HPDE6-E6E7 (cell line): ENCODE measurements at regions not wholly inside any gene's neighbourhood (a gene's known extent, or its start where the extent isn't known, plus 50 kb on each side); places are given as distances from the start of the nearest gene placed in this dataset.
"Not testable (repeated sequence)": the region's sequence is repeated elsewhere in the genome, so short reads cannot be mapped to it uniquely, and the experiment has no call there.

Experiments
- DNase-seq: peaks from one replicate; pipeline ENCODE4 v3.0.0; 2011; ENCODE audit warnings: missing footprints; ENCODE audit errors: extremely low spot score

DNA sequence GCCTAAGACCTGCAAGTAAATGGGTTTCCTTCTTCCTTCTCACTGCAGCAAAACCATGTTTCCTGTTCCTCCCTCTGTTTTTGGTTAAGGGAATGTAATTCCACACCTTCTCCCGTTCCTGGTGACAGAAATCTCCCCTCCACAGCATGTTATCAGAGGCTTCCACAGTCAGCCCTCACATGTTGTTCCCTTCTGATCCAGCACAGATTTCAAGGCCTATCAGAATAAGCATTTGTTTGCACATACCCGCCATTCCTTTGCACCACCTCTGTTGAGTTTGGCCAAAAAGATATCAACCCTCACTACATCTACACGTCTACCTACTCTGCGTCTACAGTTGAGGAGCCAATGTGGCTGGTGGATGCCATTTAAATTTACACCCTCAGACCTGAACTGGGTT lies 113.9 kb upstream of the GRM7 start:
- no peak for DNase-seq

DNA sequence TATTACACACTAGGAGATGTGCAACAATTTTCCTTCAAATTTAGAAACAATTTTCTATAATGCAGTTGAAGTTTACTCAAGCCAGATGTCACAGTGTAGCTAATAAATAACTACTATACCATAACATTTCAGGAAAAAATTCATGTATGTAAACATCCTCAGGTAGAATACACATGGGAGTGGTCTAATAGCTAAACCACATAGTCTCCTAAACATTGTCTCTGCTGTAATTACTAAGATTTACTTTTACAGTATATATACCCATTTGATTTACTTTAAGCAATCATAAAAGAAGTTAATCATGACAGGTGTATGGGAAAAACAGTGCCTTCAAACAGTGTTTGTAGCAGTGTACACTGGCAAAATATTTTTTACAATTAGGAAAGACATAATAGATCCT lies 110.1 kb upstream of the GRM7 start:
- DNase-seq, result no peak

DNA sequence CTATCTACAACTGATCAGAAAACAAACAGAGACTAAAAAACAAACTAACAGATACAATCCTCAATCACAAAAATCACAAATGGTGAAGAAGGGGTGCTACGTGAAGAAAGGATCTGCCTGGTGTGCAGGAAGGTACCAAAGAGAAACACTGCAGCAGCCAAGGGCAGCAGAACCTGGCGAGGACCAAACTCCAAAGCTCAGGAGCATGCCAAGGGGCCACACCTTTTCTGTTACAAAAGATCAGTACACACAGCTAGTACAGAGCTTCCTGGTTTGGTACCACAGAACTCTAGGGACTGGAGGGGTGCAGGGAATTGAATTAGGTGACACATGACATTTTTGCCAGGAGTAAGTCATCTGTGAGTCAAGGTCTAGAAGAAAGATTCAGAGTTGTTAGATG lies 107.4 kb upstream of the GRM7 start:
- no peak for DNase-seq

DNA sequence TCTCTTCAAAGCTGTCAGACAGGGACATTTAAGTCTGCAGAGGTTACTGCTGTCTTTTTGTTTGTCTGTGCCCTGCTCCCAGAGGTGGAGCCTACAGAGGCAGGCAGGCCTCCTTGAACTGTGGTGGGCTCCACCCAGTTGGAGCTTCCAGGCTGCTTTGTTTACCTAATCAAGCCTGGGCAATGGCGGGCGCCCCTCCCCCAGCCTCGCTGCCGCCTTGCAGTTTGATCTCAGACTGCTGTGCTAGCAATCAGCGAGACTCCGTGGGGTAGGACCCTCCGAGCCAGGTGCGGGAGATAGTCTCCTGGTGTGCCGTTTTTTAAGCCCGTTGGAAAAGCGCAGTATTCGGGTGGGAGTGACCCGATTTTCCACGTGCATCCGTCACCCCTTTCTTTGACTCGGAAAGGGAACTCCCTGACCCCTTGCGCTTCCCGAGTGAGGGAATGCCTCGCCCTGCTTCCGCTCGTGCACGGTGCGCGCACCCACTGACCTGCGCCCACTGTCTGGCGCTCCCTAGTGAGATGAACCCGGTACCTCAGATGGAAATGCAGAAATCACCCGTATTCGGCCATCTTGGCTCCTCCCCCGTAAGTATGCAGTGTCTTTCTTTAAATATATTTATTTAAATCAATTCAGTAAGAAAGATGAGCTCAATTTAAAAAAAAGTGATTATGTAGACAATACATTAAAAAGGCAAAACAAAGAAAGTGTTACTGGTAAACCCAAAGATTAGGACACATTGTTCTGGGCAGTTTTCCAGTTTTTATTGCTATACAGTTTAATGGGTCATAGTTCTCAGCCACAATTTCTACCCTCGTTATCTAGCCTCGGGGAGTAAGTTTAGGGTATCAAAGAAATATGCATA lies 91.2 kb upstream of the GRM7 start:
- not testable (repeated sequence) for DNase-seq

DNA sequence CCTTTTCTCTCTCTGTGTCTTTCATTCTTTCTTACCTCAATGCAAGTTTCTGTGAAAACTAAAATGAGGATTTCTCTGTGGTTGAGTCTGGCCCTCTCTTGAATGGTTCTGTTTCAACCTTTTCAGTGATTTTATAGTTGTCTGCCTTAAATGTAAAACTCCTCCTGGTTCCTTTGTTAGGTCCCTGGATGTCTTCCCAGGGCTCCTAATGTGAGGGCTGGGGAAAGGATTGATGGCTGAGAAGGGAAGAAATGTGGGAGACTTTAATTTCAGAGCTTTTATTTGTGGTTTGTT lies 90.6 kb upstream of the GRM7 start:
- DNase-seq, result no peak

DNA sequence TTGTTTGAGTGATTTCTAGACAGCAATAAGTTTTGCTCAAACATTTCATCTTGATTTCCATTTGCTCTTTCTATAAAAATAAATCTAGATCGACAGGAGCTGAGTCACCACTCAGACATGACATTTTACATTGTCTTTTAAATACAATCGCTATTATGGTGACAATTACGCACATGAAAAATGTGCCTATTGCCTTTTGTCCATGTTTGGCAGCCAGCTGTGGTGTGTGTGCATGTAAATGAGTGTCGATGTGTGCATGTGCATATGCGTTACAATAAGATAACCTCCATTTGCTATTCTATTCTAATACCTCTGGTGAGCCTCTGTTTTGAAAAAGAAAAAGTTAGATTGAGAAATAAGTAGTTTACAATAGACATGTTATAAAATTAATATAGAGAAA lies 89.7 kb upstream of the GRM7 start:
- no peak for DNase-seq

DNA sequence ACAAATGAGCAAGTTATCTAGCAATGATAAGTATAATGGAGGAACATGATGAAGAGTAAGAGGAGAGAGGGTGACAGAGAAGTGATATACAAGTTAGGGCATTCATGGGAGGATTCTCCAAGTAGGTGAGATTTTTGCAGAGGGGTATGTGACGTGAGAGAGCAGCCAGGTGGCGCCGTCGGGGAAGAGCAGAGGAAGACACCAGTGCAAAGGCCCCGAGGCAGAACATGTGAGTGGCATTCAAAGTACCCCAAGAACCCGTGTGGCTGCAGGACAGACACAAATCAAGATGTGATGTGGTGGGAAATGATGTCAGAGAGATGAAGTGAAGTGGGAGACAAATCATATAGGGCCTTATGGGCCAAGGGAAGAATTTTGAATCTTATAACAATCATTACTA lies 81.8 kb upstream of the GRM7 start:
- no peak for DNase-seq

DNA sequence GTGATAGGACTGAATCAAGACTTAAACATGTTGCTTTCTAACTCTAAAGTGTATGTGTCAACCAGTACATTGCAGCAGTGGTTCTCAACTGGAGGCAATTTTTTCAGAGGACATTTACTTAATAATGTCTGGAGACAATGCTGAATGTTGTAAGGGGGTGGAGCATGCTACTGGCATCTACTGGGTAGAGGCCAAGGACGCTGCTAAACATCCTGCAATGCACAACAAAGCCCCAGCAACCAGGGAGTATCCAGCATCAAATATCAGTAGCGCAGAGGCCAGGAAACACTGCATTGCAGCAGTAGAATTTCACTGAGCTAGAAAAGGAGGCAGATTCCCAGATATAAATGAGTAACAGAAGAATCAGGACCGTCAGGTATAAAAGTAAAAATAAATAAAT lies 79.8 kb upstream of the GRM7 start:
- DNase-seq, result no peak

DNA sequence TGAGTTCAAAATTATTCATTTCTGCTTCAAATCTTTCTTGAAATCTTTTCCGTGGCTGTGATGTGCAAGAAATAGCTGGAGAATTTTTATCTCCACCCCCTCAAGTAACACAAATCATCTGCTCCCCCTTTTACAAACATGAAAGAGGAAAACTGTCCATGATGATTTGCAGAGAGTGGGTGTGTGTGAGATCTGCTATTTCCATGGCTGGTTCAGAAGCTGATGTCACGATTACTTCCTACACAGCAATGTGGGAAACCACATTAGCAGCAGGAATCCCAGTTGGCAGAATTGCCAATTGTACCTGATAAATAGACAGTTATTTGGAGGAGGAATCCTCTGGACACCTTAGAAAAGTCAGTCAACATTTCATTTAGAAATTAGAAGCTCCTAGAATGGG lies 75.2 kb upstream of the GRM7 start:
- no peak for DNase-seq

DNA sequence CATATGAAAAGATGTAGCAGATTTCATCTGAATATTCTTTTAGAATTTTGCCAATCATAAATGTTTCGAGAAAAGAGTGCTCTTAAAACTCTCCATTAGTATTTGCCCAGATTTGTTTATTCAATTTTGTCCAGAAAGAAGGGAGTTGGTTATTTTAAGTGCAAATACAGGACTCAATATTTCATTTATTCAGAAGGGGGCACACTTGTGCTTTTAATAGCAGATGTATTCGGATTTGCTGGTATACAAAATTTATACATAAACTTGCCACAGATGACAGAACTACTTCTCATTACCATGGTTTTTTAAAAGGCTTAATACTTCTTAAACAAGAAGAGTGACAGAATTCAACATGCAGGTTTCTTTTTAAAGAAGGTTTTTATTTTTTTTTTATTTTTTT lies 69.8 kb upstream of the GRM7 start:
- no peak for DNase-seq

DNA sequence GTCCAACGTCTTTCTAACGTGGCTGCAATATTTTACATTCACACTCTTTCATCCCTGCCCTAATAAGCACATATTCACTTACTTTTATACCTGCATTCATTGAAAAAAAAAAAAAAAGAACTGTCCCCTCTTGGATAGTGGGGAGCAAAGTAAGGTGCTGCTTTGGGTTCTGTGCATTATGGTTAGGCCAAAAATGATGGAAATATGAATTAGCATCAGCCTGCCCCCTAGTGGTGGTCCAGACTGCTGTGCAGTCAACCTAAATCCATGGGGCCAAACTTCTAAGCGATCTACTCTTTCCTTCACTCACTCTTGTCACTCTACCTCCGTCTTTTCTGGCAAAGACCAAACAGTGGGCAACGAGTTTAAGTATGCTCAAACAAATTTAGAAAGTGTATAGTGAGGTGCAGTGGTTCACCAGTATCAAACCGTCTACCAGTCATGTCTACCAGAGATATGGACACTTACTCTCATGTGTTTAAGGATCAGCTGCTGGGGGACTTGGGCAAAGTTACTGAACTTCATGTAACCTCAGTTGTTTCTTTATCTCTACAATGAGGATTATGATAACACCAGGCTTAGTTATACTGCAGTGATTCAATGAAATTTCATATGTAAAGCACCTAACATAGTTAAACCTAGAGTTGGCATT lies 61.5 kb upstream of the GRM7 start:
- no peak for DNase-seq

DNA sequence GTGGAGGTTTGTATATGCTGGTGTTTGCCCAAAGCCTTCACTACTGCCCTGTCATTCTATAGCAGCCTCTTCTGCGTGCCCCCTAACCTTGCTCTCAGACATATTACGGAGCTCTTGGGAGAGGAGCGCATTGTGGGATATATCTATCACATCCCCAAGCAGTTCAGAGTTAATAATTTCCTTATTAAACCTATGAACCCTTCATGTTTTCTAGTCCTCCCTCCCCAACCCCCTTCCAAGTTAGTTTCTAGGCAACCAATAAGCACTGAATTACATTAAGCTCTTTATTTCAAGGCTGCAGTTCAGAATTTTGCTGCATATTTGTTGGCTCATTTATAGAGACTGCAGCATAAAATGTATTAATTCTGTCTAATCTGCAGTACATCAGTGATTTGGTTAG lies 57.3 kb upstream of the GRM7 start:
- no peak for DNase-seq

DNA sequence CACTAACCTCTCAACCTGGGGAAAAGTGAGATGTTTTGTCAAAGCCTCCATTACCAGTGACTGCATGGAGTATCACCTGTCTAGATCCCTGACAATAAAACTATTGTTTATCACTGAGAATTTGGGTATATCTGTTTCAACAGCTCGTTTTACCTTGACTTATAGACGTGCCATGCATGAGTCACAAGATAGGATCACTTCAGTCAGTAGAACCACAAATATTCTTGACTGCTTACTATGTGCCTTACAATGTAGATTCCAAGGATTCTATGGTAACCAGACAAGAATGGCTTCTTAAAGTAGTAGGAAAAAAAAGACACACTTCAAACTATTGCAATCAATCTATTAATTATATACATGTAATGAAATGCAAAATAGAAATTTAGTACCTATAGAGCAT lies 55.7 kb upstream of the GRM7 start:
- DNase-seq, result no peak

DNA sequence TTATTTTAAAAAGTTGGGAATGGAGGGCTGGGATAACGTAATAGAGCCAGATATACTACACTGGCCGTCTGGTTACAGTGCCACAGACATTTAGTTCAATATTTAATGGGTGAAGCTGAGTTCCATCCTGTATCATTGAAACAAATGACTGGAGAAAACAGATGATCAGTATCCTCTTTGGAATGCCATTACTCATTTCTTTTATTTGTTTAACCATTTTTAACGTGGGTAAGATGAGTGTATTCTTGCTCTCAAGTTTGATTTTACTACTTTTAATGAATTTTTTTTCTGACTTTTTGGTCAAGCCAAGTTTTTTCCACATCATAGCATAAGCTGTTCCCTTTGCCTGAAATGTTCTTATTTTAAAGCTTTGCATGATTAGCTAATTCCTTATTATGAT lies 53.9 kb upstream of the GRM7 start:
- no peak for DNase-seq

DNA sequence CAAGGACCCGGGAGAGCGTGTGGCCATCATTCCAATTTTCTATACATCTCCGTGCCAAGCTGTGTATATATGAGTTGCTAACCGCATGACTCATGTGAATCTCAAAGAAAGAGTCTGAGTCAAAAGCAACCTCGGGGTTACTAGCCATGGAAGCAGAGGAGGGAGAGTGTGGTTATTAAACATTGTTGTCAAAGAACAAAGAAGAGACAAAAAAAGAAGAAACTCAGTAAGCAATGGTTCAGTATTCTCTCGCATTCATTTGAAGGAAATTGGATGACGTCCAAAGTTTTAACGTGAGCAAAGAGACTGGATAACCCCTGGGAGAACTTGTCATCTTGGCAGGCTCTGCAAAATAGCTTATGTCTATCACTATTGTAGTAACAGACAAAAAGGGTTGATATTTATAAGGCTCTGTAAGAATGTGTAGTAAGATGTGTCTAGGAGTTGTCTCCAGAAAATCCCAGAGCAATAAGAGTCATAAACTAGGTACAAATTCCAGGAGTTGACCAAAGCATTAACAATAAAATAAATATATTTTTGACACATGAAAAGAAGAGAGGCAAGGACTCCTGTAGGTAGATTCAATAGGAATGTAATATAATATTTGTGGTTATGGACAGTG lies 52.8 kb upstream of the GRM7 start:
- DNase-seq, result no peak

DNA sequence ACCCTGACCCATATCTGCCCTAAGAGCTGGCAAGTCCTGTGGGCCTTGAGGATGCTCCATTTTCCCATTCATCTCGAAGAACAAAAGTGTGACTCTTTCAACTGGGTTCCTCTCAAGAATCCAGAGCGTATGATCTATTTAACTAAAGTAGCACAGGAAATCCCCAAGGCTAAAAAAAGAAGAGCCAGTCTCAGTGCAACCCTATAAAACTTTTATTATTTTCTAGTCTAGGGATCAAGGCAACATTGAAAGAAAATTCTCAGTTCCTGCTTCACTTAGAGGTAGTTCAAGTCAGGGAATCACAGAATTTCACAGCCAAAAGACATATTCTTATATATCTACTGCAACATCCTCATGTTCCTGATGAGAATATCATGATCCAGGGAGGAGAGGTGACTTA lies 51.6 kb upstream of the GRM7 start:
- DNase-seq, result no peak
